HG02973 (cell line): ENCODE measurements at regions not wholly inside any gene's neighbourhood (a gene's known extent, or its start where the extent isn't known, plus 50 kb on each side); places are given as distances from the start of the nearest gene placed in this dataset.

ENCODE experiments used
- ATAC-seq: cut with Tn5 transposase; IDR thresholded peaks from one replicate; pipeline ENCODE4 v1.9.1; 2021; ENCODE audit warnings: moderate library complexity; ENCODE audit not compliant: unreplicated experiment

- ATAC-seq = no peak
These were observed 119.6 kb downstream of the MTX2 start for GRCh38 chr2:176388861-176389260.

- no peak for ATAC-seq
These were observed 121.3 kb downstream of the MTX2 start for GRCh38 chr2:176390276-176391147.

- no peak for ATAC-seq
These were observed 121.8 kb downstream of the MTX2 start for GRCh38 chr2:176391148-176391419.

DNA sequence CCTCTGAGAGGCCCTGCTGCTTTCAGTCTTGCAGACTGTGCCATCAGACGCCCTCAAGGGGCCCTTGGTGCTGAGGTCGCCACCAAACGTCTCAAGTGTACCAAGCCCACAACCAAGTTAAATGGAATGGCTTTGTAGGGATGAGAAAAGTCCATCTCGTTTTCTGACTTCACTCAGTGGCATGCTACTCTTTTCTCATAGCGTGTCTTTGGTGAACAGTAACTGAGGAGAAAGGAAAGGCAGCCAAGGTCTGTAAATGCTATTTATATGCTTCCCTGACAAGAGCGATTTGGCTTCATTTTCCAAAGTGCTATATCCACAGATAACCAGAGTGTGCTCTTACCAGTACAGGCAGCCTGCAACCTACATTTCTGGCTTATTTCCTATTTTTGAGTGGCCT lies 123.0 kb downstream of the MTX2 start:
- ATAC-seq = no peak

- ATAC-seq = no peak
These were observed 123.6 kb downstream of the MTX2 start for GRCh38 chr2:176392744-176393414.

DNA sequence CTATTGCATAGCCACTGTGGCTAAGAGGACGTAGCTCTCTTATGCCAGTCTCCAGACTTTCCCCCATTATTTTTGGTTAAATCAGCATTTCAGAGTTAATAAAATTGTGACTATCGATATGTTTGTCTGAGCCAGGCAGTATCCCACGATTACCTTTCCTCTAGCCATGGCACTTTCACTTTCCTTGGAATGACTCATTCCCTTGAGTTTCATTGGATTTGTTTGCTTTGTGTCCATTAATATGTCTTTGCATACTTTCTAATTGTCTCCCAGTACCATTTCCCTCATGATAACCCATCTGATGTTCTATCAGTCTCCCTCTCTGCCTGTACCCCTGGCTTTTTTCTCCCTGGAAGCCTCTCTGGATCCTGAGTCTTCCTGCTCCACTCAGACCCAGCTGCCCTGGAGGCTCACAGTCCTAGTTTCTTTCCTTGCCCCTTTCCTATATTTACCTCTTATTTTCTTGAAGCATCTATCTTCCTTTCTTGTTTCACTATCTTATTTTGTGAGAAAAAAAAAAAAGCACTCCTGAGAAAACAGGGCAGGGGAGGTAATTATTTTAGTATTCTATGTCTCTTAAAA lies 126.1 kb downstream of the MTX2 start:
- no peak for ATAC-seq

- ATAC-seq = no peak
These were observed 129.2 kb downstream of the MTX2 start for GRCh38 chr2:176398243-176399073.

DNA sequence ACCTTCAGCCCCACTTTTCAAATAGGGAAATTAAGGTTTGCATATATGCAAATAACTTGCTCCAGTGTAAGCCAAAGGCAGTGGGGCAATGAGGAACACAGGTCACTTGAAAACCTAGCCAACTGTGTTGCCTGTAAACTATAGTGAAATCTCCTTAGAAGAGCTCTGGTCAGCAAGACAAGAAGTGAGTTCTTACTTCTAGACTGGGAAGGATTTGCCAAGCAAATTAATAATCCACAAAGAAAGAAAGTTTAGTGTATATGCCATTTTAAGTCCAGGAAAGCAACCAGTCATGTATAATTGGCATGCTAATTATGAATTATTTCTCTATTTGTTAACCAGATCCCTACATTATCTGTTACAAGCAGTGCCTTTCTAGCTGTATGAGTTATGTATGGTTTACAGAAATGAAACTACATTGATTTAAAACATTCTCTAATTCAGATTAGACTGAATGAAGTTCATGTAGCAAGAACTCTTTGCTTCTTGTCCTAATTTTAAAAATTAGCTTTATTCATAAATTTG lies 129.9 kb downstream of the MTX2 start:
- ATAC-seq = no peak

- peak; percentile 96 for ATAC-seq
These were observed 136.2 kb downstream of the MTX2 start for GRCh38 chr2:176405477-176405876.

- ATAC-seq = no peak
These were observed 138.5 kb downstream of the MTX2 start for GRCh38 chr2:176407706-176408105.

DNA sequence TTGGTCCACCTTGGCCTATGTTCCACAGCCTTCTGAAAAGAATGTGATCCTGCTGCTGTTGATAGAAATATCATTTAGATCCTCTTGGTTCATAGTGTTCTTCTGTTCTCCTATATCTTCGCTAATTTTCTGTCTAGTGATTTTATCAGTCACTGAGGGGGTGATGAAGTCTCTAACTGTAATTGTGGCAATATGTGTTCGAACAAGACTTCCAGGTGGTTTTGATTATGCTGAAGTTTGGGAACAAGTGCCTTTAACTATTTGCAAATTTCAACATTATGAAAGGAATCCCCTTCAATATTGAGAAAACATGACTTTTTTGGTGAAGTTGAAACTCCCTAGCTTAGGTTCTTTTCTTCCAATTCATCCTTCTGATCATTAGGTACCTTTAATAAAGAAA lies 140.4 kb downstream of the MTX2 start:
- ATAC-seq = no peak

- ATAC-seq = no peak
These were observed 142.9 kb downstream of the MTX2 start for GRCh38 chr2:176412136-176412535.

GRCh38 chr2:176413786-176414185 lies 144.5 kb downstream of the MTX2 start:
- no peak for ATAC-seq

GRCh38 chr2:176414641-176415040 lies 145.4 kb downstream of the MTX2 start:
- no peak for ATAC-seq

DNA sequence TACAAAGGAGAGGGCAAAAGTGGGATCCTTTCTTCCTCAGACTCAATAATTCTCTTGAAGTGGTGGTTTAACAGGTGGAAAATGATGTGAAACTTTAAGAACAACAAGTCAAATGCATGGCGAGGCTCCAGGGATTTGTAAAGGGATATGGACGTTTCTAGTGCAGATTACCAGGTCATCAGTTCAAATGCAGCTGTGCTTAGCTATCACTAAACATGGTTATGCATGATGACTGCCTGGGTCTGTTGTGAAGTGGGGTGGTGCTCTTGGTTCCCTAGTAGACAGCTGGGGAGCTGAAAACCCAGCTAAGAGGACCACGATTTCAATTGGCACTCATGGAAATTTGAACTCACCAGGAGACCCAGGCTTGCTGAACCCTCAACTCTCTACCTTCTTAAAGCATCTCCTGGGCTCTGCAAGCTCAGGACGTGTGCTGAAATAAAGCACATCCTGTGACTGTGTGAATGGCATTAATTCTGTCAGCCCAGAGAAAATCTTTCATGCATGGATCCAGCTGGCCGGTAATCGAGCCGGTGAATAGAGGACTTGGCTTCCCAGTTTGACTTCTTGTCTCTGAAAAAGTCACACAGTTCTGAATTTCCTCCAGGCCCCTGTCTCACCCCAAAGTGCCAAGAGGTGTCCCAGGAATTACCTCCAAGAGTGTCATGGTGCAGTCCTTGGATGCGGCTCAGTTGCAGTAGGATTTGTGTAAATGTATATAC lies 146.1 kb downstream of the MTX2 start:
- ATAC-seq = no peak

GRCh38 chr2:176415937-176416499 lies 146.8 kb downstream of the MTX2 start:
- ATAC-seq = no peak

- ATAC-seq = no peak
These were observed 149.5 kb downstream of the MTX2 start for GRCh38 chr2:176418768-176419167.

- no peak for ATAC-seq
These were observed 150.4 kb downstream of the MTX2 start for GRCh38 chr2:176419591-176420071.

DNA sequence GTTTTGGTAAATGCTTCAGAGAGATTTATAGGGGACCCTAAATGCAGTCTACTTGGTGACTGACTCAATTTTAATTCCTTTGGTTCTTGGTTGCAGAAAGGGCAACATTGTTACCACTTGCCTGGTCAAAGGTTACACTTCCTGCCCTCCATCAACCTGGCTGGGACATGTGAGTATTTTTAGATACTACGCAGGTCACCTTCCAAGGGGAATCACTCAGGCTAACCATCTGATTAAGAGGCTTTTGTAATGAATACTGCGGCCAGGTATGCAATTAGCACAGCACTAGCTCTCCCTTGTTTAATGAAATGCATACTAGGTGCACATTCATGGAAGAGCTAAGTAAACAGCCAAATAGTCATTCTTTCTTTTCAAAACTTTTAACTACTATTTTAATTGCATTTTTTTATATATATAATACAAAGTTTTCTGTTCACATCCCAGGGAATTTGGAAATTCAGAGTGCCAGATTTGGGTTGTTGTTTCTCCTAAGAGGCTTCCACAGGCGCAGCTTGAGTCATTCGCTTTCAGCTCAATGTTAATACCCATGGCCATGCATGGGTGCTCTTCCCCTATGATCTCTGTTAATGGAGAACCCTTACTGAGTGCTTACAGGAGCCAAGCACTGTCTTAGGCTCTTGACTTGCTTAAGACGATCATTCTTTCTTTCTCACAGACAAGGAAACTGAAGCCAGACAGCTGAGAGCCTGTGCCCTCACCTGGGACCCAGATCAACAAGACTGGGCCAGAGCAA lies 152.2 kb downstream of the MTX2 start:
- no peak for ATAC-seq
